HFF-Myc (cell line): ENCODE measurements at regions not wholly inside any gene's neighbourhood (a gene's known extent, or its start where the extent isn't known, plus 50 kb on each side); places are given as distances from the start of the nearest gene placed in this dataset.

Experiments
- DNase-seq: peaks from one replicate; pipeline ENCODE4 v3.0.0-alpha.2; 2011; ENCODE audit warnings: low read depth; ENCODE audit errors: extremely low read depth
- H3K4me3 ChIP-seq: replicated peaks from 2 replicates; pipeline ENCODE4 v1.5.1; 2011; ENCODE audit warnings: low read depth, mild to moderate bottlenecking, control low read depth, low read length
- CTCF ChIP-seq: IDR thresholded peaks from 2 replicates; pipeline ENCODE4 v1.5.1; 2012; ENCODE audit warnings: mild to moderate bottlenecking, low read depth, low read length, control low read depth; ENCODE audit errors: missing control alignments

- no peak for TF ChIP-seq CTCF
- DNase-seq: no peak
- no peak overlapping the region for H3K4me3 ChIP-seq
Observed at GRCh38 chrX:5031792-5032191, 1196.9 kb downstream of the NLGN4X start.

GRCh38 chrX:5015451-5015850, 1213.2 kb downstream of the NLGN4X start:
- H3K4me3 ChIP-seq: no peak overlapping the region
- TF ChIP-seq CTCF: no peak
- no peak for DNase-seq

GRCh38 chrX:4994855-4995254, 1233.8 kb downstream of the NLGN4X start:
- no peak overlapping the region for H3K4me3 ChIP-seq
- no peak for TF ChIP-seq CTCF
- no peak for DNase-seq

- no peak for TF ChIP-seq CTCF
- no peak for DNase-seq
- H3K4me3 ChIP-seq: no peak overlapping the region
Observed at GRCh38 chrX:4978613-4979012, 1250.1 kb downstream of the NLGN4X start.

- TF ChIP-seq CTCF: no peak
- H3K4me3 ChIP-seq: no peak overlapping the region
- no peak for DNase-seq
Observed at GRCh38 chrX:4971646-4972045, 1257.0 kb downstream of the NLGN4X start.

- H3K4me3 ChIP-seq: no peak overlapping the region
- TF ChIP-seq CTCF: no peak
- no peak for DNase-seq
Observed at GRCh38 chrX:4964112-4964511, 1250.7 kb upstream of the PRKX start.

- no peak for TF ChIP-seq CTCF
- no peak for DNase-seq
- no peak overlapping the region for H3K4me3 ChIP-seq
Observed at GRCh38 chrX:4963432-4963831, 1250.0 kb upstream of the PRKX start.
